LoVo (cell line): ENCODE measurements at regions not wholly inside any gene's neighbourhood (a gene's known extent, or its start where the extent isn't known, plus 50 kb on each side); places are given as distances from the start of the nearest gene placed in this dataset.

Experiments
- DNase-seq: peaks from one replicate; pipeline ENCODE4 v3.0.0-alpha.2; 2016; ENCODE audit warnings: low spot score

DNA sequence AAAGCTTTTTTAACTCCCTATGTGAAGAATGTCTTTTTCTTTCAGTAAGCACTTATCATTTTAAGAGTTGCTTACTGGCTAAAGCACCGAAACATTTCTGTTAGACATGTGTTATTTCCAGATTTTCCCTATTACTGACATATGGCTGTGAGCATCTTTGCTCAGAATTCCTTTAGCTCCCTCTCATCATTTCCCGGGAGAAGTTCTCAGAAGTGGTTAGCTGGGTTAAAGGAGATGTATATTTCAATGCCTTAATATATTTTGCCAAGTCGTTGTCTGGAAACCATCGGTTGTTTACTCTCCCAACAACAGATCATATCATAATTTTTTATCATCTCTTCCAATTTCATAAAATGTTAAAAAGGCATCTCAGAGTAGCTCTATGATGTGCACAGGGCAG, 396.5 kb downstream of the OCA2 start:
- DNase-seq = no peak

GRCh38 chr15:27701956-27702355, 397.2 kb downstream of the OCA2 start:
- DNase-seq = no peak

DNA sequence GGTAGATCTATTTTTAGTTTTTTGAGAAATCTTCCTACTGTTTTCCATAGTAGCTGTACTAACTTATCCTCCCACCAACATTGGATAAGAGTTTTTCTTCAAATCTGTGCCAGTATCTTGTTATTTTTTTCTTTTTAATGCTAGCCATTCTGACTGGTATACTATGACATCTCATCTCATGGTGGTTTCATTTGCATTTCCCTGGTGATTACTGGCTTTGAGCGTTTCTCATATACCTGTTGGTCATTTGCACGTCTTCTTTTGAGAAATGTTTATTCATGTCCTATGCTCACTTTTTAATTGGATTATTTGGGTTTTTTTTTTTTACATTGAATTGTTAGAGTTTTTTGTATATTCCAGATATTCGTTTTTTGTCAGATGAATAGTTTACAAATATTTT, 398.1 kb downstream of the OCA2 start:
- no peak for DNase-seq

DNA sequence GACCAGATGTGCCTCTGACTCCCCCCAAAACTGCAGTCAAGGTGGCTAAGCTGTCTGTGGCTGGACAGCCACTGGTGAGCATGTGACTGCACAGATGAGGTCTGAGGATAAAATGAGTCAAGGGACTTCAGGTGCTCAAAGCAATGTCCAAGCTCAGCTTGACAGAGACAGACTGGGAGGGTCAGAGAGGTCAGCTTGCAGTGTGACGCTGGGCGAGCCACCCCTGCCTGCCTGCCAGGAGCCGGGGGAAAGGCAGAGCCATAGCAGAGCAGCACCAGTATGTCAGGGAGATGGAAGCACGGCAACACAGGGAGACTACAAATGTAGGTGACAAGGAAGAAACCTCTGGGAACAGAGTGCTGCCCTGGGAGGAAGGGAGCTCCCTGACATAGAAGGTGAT, 399.4 kb downstream of the OCA2 start:
- no peak for DNase-seq

DNA sequence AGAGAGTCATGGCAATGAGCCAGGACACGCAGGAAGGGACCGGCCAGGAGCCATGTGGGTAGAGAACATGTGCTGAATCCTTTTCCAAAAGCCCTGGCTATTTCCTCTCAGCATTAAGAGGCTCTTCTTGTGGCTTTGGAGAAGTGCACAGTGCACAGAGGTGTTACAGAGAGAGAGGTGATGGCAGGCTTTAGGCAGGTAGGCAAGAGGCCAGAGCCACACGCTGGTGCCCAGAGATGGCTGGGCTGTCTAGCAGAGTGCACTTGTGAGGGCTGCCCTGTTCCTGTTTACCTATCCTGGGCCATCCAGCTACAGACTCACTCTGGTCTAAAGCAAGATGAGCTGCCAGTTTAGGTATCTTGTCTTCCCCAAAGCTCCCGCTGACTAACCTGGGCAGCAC, 402.6 kb downstream of the OCA2 start:
- DNase-seq = no peak

DNA sequence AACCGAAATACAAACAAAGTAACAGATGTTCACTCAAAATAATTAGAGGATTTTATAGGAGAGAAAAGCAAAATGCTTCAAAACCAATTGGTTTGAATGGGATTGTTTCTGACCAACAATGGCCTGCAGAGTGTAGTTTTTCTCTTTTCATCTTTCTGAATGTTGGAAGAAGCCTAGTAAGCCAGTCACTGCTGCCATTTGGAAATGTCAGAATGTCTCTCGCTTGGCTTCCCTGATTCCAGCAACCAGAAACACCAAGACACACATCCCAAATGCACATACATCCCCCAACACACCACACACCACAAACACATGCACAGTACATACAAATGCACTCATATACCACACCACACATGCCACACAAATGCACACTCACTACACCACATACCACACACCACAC, 403.4 kb downstream of the OCA2 start:
- DNase-seq = no peak

DNA sequence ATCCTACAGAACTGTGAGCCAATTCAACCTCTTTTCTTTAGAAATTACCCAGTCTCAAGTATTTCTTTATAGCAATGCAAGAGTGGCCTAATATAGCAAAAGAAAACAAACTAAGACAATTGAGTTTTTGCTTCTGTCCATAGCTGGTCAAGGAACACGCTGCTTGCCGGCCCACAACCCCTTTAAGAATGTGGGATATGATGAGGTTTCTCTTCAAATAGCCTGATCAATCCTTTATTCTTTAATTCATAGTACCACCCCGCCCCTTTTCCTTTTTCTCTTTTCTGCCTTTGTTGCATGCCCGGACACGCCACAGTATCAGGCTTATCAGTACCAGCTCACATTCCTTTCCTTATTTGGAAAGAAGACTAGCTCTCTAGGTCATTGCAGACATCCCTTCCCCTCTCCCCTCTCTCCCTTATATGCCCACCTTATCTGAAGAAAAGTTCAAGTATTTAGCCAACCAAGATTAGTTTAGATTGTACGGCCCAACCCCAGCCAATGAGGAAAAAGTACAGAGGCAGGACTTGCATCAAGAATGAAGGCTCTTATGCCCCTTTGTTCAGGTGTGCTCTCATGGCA, 404.5 kb downstream of the OCA2 start:
- DNase-seq = no peak

DNA sequence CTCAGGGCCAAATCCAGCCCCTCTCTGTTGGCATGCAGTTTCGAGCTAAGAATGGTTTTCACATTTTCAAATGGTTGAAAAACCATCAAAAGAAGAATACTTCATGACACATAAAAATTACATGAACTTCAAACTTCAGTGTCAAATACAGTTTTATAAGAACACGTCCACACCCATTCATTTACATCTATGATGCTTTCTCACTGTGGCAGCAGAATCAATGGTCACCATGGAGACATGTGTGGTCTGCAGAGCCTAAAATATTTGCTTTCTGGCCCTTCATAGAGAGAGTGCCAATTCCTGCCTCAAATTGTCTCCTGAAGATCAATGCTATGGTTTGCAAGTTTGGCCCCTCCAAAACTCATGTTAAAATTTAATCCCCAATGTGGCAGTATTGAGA, 405.8 kb downstream of the OCA2 start:
- no peak for DNase-seq

DNA sequence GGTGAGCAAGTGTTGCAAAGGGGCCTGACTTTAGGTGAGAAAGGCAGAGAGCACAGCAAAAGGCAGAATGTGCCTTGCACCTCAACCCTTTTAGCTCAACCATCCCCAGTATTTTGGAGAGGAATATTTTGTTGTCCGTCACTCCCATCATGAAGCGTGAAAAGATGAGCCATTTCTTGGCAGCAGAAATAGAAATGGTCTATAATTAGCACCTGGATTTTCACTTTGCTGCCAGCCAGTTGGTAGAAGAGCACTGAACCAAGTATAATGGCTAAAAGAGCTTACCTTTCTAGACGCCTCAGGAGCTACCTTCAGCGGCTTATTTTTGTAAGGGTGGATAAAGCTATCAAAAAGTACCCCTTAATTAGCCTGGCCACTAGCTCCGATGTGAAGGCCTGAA, 406.7 kb downstream of the OCA2 start:
- DNase-seq = no peak

DNA sequence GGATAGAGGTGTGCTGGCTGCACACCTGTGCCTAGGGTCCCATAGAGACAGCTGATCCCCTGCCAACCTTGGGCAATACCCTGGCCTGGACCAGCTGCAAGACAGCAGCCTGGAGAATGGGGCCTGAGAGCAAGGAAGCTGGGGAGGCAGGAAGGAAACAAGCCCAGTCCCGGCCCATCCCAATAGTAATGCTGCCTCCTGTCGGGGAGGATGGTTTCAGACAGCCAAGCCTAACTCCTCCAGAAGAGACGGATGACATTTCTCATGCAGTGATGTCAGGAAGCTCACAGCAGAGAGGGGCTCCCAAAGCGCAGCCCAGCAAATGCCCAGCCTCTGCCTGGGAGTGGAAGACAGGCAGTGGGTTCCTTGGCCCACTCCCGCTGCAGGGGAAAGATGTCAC, 408.8 kb downstream of the OCA2 start:
- DNase-seq = no peak

GRCh38 chr15:27686971-27687370, 412.1 kb downstream of the OCA2 start:
- DNase-seq = no peak

GRCh38 chr15:27686369-27686768, 412.7 kb downstream of the OCA2 start:
- DNase-seq = no peak

DNA sequence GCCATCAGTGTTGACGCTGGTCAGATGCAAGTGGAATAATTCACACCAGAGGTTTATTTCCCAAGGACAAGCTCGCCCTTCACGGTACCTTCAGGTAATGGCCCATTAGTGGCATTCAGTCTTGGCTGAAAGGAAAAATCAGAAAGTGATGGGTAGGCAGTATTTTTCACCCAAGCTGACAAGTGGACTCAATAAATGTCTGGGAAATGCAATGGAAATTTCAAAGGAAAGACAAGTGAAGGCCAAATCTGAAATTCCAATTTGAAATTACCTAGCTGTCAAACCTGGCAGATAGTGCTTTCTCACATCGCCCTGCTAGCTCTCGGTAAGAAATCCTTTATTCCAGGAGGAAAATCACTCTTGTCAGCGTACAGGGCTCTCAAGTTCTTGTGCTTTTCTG, 413.5 kb downstream of the OCA2 start:
- DNase-seq = no peak

GRCh38 chr15:27683121-27683520, 416.0 kb downstream of the OCA2 start:
- no peak for DNase-seq

- peak; percentile 7 for DNase-seq
Measured at GRCh38 chr15:27681038-27681437, 418.1 kb downstream of the OCA2 start.

GRCh38 chr15:27679731-27680471, 419.2 kb downstream of the OCA2 start:
- DNase-seq = no peak

- no peak for DNase-seq
Measured at GRCh38 chr15:27679203-27679602, 419.9 kb downstream of the OCA2 start.

DNA sequence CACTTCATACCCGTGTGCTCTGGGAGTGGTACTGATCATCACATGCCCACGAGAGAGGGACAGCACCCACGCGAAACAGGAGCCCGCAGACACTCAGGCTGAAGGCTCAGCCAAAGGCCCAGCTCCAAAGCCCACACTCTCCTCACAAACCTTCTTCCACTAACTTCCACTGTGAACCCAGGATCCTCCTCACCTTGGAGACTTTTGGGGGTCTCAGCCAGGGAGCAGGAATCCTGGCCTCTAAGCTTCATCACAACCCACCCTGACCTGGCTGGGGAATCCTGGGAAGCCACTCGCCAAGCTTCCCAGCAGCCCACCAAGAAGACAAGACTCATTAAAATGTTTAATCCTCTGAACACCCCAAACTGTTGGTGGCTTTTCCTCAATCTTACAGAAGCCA, 421.2 kb downstream of the OCA2 start:
- no peak for DNase-seq

DNA sequence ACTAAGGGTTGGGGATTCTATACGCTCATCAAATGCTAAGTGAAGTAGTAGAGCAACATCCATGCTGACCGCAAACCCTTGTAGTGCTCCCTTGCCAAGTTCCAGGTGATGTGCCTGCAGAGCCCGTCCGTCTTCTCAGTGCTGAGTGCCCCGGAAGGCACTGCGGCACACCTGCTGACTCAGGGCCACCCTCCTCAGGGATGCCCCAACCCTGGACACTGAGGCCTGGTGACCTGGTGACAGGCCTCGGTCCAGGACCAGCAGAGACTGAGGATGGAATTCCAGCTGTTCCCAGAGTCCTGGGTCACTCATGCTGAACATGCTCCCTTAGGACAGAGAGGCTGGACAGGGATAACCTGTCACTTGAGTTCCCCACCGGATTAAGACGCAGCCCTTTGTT, 422.5 kb downstream of the OCA2 start:
- DNase-seq = no peak

GRCh38 chr15:27675571-27675970, 423.5 kb downstream of the OCA2 start:
- no peak for DNase-seq

DNA sequence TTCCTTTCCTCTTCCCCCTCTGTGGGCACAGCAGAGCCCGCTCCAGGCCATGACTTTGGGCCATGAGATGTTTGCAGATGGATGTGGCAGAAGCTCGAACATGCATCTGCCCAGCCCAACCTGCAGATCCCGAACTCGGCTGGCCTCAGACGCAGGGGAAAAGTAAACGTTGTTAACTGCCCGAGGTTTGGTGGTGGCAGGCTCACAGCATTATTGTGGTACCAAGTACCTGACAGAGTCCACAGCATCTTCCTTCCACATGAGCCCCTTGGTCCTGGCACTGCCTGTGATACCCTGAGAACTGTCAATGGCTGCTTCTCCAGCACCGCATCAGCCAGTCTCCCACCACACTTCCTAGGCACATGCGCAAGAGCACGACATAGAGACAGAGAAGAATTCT, 424.3 kb downstream of the OCA2 start:
- DNase-seq = no peak

GRCh38 chr15:27673766-27674445, 425.2 kb downstream of the OCA2 start:
- no peak for DNase-seq

DNA sequence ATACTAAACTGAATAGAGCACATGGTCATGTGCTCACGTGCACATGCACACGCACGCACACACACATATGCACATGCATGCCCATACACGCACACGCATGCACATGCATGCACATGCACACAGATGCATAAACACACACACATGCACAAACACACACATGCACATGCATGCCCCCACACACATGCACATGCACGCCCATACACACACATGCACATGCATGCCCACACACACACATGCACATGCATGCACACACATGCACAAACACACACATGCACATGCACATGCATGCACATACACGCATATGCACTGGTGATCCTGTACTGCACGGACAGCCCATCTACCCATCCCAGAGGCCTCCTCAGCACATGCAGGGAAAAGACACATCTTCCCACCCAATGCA, 426.6 kb downstream of the OCA2 start:
- no peak for DNase-seq
